ENCODE measurements at regions not wholly inside any gene's neighbourhood (a gene's known extent, or its start where the extent isn't known, plus 50 kb on each side); places are given as distances from the start of the nearest gene placed in this dataset.

DNA sequence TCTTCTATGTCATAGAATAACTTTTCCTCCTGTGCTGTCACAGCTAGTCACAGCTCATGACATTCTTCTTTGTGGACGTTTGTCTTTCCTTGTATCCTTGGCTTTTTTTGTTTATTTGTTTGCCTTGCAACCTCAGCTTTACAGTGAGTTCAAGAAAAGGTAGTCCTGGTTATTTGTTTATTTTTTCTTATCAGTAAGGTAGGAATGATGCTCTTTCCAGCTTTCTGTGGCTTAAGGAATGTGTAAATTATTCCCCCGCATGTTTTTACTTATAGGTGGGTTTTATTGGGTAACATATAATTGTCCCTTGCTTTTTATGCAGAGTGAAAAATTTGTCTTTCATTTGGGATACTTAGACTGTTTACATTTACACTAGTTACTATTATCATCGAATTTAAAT is 1673.6 kb upstream of the FLRT2 start:
- TF ChIP-seq EZH2 (IDR thresholded peaks at IDR 0.05) (no peak), POLR2AphosphoS5 (IDR thresholded peaks at IDR 0.05; ENCODE audit: borderline replicate concordance, low read depth, low read length) (no peak), FOXP2 (optimal IDR thresholded peaks at IDR 0.05; ENCODE audit: control extremely low read depth, extremely low read length, insufficient read depth) (no peak)
